ENCODE measurements at regions not wholly inside any gene's neighbourhood (a gene's known extent, or its start where the extent isn't known, plus 50 kb on each side); places are given as distances from the start of the nearest gene placed in this dataset.

DNA sequence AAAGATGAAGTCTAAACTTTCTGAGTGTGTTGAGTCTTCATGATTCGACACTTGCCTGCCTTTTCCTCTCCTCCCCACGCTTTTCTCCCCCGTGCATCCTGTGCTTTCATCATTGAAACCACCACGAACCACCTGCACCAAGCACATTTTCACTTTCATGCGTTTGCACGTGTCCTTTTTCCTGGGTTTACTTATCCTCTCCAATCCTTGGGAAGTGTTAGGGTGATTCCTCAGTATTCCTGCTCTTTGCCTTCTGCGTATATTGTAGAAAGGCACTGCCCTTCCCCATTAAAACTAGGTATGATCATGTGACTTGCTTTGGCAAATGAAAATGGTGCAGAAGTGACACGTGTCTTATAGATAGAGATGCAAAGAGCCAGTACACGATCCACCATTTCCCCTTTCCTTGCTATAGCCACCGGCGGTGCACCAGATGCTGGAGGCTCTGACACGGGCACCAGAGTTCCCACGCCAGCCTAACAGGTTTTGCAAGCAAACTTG, 106.6 kb downstream of the BRMS1L start:
- H3K36me3 ChIP-seq (ENCODE audit: low read depth) = no peaks in the 10 kb centered on the region
- in situ Hi-C loops (cut with MboI) = no loop called here
- no peak overlapping the region for H3K4me3 ChIP-seq
- H3K79me2 ChIP-seq (ENCODE audit: insufficient read depth) = no peaks in the 10 kb centered on the region
- no peak overlapping the region for H2AFZ ChIP-seq
- H3K9me3 ChIP-seq (ENCODE audit: low read depth) = no peaks in the 10 kb centered on the region
- WGBS, 2 experiments (ENCODE audit: low coverage in 1 of 2, low lambda C conversion rate in 2 of 2, missing lambda C conversion rate in 2 of 2) = 62 to 63% methylated on average over 13 of the region's 13 CpGs
- H3F3A ChIP-seq (ENCODE audit: insufficient read depth) = no peaks in the 10 kb centered on the region
- no peak overlapping the region for H3K4me2 ChIP-seq (ENCODE audit: unreplicated experiment)
- TF ChIP-seq EZH2phosphoT487 (IDR thresholded peaks at IDR 0.05; ENCODE audit: insufficient read depth, low read depth) (no peak), EZH2 (IDR thresholded peaks at IDR 0.05; ENCODE audit: insufficient read depth, poor library complexity, severe bottlenecking) (no peak)
- no peaks in the 10 kb centered on the region for H4K20me1 ChIP-seq (ENCODE audit: insufficient read depth)
- no peak overlapping the region for H3K9ac ChIP-seq
- H3K27me3 ChIP-seq (replicated peaks; ENCODE audit: insufficient read depth) = peaks cover 14% of the 10 kb centered on the region
- H3K27ac ChIP-seq = no peak overlapping the region
- no peak for DNase-seq
- H3K9me2 ChIP-seq (ENCODE audit: insufficient read depth) = no peaks in the 10 kb centered on the region
- 0 out of 2 replicates have a peak, but pooled peaks cover 2% of the 10 kb centered on the region for H3K4me1 ChIP-seq (ENCODE audit: insufficient read depth)

DNA sequence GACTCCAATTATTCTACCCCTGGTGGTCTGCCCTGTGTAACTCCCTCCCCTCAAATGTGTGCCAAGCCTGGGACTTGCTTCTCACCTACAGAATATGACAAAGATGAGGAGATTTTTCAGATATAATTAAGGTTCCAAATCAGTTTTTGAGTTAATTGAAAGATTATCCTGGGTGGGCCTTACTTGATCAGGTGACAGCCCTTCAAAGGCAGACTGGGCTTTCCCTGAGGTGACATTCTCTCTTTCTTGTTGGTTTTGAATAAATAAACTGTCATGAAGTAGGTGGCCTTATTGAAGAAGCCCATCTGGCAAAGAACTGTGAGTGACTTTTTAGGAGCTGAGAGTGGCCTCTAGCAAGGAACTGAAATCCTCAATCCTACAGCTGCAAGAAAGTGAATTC, 106.0 kb downstream of the BRMS1L start:
- Histone ChIP-seq H3K27me3 (replicated peaks; ENCODE audit: insufficient read depth) (peaks cover 14% of the 10 kb centered on the region), H3K9me2 (ENCODE audit: insufficient read depth) (no peaks in the 10 kb centered on the region), H3K9ac (no peak overlapping the region), H3K79me2 (ENCODE audit: insufficient read depth) (no peaks in the 10 kb centered on the region), H3K4me2 (ENCODE audit: unreplicated experiment) (no peak overlapping the region), H3K9me3 (ENCODE audit: low read depth) (no peaks in the 10 kb centered on the region), H3K4me1 (ENCODE audit: insufficient read depth) (0 out of 2 replicates have a peak, but pooled peaks cover 2% of the 10 kb centered on the region), H3K36me3 (ENCODE audit: low read depth) (no peaks in the 10 kb centered on the region), H2AFZ (no peak overlapping the region), H4K20me1 (ENCODE audit: insufficient read depth) (no peaks in the 10 kb centered on the region), H3F3A (ENCODE audit: insufficient read depth) (no peaks in the 10 kb centered on the region), H3K27ac (no peak overlapping the region), H3K4me3 (no peak overlapping the region)
- TF ChIP-seq EZH2 (IDR thresholded peaks at IDR 0.05; ENCODE audit: insufficient read depth, poor library complexity, severe bottlenecking) (no peak), EZH2phosphoT487 (IDR thresholded peaks at IDR 0.05; ENCODE audit: insufficient read depth, low read depth) (no peak)
- in situ Hi-C loops (cut with MboI) = no loop called here
- DNase-seq = no peak

DNA sequence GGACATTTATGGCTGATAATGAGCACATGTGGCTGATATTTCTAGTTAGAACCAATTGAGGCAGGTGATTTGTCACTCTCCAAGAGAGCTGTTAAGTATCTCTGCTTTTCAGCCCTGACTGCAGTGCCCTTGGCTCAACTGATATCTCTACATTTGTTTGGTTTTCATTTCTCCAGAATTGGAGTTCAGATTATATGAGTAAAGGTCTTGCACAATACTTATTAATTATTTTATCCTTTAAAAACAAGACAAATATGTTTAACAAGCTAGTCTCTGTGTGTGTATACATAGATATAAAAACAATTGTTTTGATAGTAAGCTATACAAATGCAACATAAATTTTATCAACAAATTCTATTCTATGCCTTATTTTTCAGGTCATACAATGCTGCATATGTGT, 105.2 kb downstream of the BRMS1L start:
- no peak for DNase-seq
- Histone ChIP-seq H2AFZ (no peak overlapping the region), H3K27me3 (replicated peaks; ENCODE audit: insufficient read depth) (peaks cover 14% of the 10 kb centered on the region), H3K4me1 (ENCODE audit: insufficient read depth) (0 out of 2 replicates have a peak, but pooled peaks cover 2% of the 10 kb centered on the region), H3K9ac (no peak overlapping the region), H3K79me2 (ENCODE audit: insufficient read depth) (no peaks in the 10 kb centered on the region), H3K27ac (no peak overlapping the region), H3K9me2 (ENCODE audit: insufficient read depth) (no peaks in the 10 kb centered on the region), H4K20me1 (ENCODE audit: insufficient read depth) (no peaks in the 10 kb centered on the region), H3F3A (ENCODE audit: insufficient read depth) (no peaks in the 10 kb centered on the region), H3K36me3 (ENCODE audit: low read depth) (no peaks in the 10 kb centered on the region), H3K4me3 (no peak overlapping the region), H3K9me3 (ENCODE audit: low read depth) (no peaks in the 10 kb centered on the region), H3K4me2 (ENCODE audit: unreplicated experiment) (no peak overlapping the region)
- no peak for TF ChIP-seq EZH2 (IDR thresholded peaks at IDR 0.05; ENCODE audit: insufficient read depth, poor library complexity, severe bottlenecking)
- no peak for TF ChIP-seq EZH2phosphoT487 (IDR thresholded peaks at IDR 0.05; ENCODE audit: insufficient read depth, low read depth)
- in situ Hi-C loops (cut with MboI) = no loop called here

DNA sequence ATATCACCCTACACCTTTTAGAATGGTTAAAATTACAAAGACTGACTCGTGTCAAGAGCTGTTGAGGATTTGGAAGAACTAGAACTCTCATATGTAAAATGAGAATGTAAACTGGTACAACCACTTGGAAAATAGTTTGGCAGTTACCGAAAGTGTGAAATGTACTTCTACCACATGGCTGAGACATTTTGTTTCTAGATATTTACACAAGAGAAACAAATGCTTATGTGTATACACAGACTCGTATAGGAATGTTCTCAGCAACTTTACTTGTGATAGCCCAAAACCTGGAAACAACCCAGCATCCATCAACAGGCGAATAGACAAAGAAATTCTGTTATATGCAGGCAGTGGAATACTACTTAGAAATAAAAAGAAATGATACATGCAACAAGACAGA, 103.0 kb downstream of the BRMS1L start:
- TF ChIP-seq EZH2phosphoT487 (IDR thresholded peaks at IDR 0.05; ENCODE audit: insufficient read depth, low read depth) (no peak), EZH2 (IDR thresholded peaks at IDR 0.05; ENCODE audit: insufficient read depth, poor library complexity, severe bottlenecking) (no peak)
- Histone ChIP-seq H3K9ac (no peak overlapping the region), H4K20me1 (ENCODE audit: insufficient read depth) (no peaks in the 10 kb centered on the region), H3K79me2 (ENCODE audit: insufficient read depth) (no peaks in the 10 kb centered on the region), H3K27ac (no peak overlapping the region), H3K9me2 (ENCODE audit: insufficient read depth) (no peaks in the 10 kb centered on the region), H3F3A (ENCODE audit: insufficient read depth) (no peaks in the 10 kb centered on the region), H3K4me3 (no peak overlapping the region), H2AFZ (no peak overlapping the region), H3K27me3 (replicated peaks; ENCODE audit: insufficient read depth) (peaks cover 7% of the 10 kb centered on the region), H3K4me2 (ENCODE audit: unreplicated experiment) (no peak overlapping the region), H3K9me3 (ENCODE audit: low read depth) (no peaks in the 10 kb centered on the region), H3K4me1 (ENCODE audit: insufficient read depth) (0 out of 2 replicates have a peak, but pooled peaks cover 2% of the 10 kb centered on the region), H3K36me3 (ENCODE audit: low read depth) (no peaks in the 10 kb centered on the region)
- 38 to 44% methylated on average over 4 of the region's 4 CpGs for WGBS, 2 experiments (ENCODE audit: low coverage in 1 of 2, low lambda C conversion rate in 2 of 2, missing lambda C conversion rate in 2 of 2)
- in situ Hi-C loops (cut with MboI) = no loop called here
- no peak for DNase-seq

DNA sequence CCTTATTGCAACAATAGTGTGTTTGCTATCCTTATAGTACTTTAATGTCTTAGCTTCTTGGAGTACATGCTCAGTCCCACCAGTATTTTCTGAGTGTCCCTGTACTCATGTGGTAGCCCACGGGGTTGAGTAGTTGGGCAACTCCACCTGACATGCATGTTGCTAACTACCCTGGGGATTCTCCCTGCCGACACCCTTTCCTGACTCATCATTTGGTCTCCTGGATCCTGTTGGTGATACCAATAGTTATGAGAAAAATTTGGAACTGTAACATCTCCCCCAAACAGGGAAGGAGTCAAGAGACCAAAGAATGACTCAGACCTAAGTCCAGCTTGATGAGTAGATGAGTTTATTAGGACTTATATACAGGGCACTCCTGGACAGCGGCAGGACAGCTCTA, 101.6 kb downstream of the BRMS1L start:
- no peaks in the 10 kb centered on the region for H3K79me2 ChIP-seq (ENCODE audit: insufficient read depth)
- no peak overlapping the region for H2AFZ ChIP-seq
- in situ Hi-C loops (cut with MboI) = no loop called here
- no peaks in the 10 kb centered on the region for H3K36me3 ChIP-seq (ENCODE audit: low read depth)
- 0 out of 2 replicates have a peak, but pooled peaks cover 2% of the 10 kb centered on the region for H3K4me1 ChIP-seq (ENCODE audit: insufficient read depth)
- TF ChIP-seq EZH2phosphoT487 (IDR thresholded peaks at IDR 0.05; ENCODE audit: insufficient read depth, low read depth) (no peak), EZH2 (IDR thresholded peaks at IDR 0.05; ENCODE audit: insufficient read depth, poor library complexity, severe bottlenecking) (no peak)
- no peaks in the 10 kb centered on the region for H3K9me2 ChIP-seq (ENCODE audit: insufficient read depth)
- H3K9ac ChIP-seq = no peak overlapping the region
- H3K4me3 ChIP-seq = no peak overlapping the region
- no peaks in the 10 kb centered on the region for H3K27me3 ChIP-seq (replicated peaks; ENCODE audit: insufficient read depth)
- H4K20me1 ChIP-seq (ENCODE audit: insufficient read depth) = no peaks in the 10 kb centered on the region
- no peaks in the 10 kb centered on the region for H3K9me3 ChIP-seq (ENCODE audit: low read depth)
- no peak overlapping the region for H3K27ac ChIP-seq
- no peaks in the 10 kb centered on the region for H3F3A ChIP-seq (ENCODE audit: insufficient read depth)
- no peak overlapping the region for H3K4me2 ChIP-seq (ENCODE audit: unreplicated experiment)
- DNase-seq = no peak
- WGBS, 2 experiments (ENCODE audit: low coverage in 1 of 2, low lambda C conversion rate in 2 of 2, missing lambda C conversion rate in 2 of 2) = 58 to 65% methylated on average over 3 of the region's 3 CpGs

Data from GM23248 (cell line).